Activated naive CD4-positive, alpha-beta T cell (primary cell): ENCODE measurements at regions not wholly inside any gene's neighbourhood (a gene's known extent, or its start where the extent isn't known, plus 50 kb on each side); places are given as distances from the start of the nearest gene placed in this dataset.
A peak's percentile ranks its signal among the peaks of the same experiment; 100 is the strongest.
"Not testable (repeated sequence)": the region's sequence is repeated elsewhere in the genome, so short reads cannot be mapped to it uniquely, and the experiment has no call there.

Experiments
- DNase-seq, 4 experiments: peaks; one replicate each; lab custom pipeline; 2025; lab: John Stamatoyannopoulos, UW

- no peak for DNase-seq
These were observed 51.5 kb upstream of the PHF21B start for GRCh38 chr22:45061332-45061731.

DNA sequence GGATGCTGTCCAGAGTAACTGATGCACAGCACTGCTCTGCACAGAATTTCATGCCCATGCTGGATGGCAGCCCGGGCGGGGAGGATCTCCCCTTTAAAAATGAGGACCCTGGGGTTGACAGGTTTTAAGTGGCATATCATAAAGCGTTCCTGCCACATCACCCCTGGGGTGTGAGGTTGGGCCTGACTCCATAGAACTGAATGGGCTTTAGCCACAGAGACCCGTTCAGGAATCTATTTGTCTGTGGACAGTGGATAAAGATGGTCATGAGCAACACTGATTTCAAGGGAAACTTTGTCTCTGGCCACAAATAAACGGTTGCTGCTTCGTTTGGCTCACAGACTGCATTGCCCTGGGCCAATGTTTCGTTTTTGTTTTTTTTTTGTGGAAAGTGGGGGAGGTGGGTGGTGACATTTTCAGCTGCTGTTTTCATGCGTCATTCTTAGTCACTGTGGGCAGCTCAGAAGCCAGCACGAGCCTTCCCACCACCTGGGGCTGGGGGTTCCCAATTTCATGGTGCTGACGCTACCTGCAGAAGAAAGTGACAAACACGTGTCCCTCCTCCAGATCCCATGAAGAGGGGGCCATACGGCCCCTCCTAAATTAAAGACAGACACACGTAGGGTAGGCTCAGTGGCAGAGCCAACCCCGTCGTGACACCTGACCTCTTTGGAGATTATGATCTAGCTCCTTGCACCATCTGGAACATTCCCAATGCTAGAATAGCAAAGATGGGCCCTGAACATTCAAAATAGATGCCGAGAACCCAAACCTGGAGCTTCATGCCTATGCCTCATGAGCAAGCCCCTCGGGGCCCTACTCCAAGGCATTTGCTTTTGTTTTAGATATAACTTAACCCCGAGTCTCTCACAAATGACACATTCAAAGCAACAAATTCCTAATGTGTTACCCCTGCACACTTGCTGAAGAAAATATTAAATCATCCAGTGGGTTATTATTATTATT, 54.8 kb upstream of the PHF21B start:
- peak in 1 of 4 experiments; percentile 11 for DNase-seq

GRCh38 chr22:45065726-45066125, 55.9 kb upstream of the PHF21B start:
- no peak for DNase-seq

DNA sequence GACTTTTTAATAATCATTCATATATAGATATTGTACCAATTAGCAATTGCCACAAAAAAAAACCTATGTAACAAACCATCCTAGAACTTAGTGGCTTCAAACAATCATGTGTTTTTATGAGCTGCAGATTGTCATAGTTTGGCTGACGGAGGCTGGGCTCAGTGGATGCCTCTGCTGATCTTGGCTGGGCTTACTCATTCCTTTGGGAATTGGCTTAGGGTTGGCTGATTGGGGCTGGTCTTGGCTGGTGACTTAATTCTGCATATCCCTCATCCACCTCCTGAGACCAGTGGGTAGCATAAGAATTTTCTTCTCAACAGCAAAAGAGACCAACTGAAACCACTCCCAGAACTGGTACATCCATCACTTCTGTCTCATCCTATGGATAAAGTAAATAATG, 57.9 kb upstream of the PHF21B start:
- DNase-seq = no peak

DNA sequence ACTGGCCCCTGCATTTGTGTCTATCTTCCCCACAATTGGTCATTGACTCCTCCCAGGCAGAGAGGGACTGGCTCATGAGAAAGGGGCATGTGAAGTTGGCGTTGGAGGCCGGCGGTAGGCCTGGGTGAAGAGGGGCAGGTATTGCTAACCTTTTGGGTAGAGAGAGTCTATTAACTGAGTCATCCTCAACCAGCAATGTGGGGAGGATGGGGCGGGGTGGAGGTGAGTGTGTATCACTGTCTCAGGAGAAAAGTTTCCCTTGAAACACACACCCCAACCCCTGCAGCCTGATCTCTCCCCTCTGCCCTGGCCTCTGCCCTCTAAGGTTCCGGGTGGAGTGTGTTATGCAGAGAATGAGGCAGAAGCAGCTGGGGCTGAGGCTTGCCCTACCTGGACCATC, 60.1 kb upstream of the PHF21B start:
- no peak for DNase-seq

- no peak for DNase-seq
These were observed 61.8 kb upstream of the PHF21B start for GRCh38 chr22:45071618-45072017.

GRCh38 chr22:45072322-45072903, 62.6 kb upstream of the PHF21B start:
- DNase-seq = no peak

GRCh38 chr22:45073064-45073463, 63.3 kb upstream of the PHF21B start:
- no peak for DNase-seq

GRCh38 chr22:45077286-45077685, 67.5 kb upstream of the PHF21B start:
- DNase-seq = no peak

- DNase-seq = no peak
These were observed 68.1 kb upstream of the PHF21B start for GRCh38 chr22:45077826-45078334.

GRCh38 chr22:45082795-45083194, 73.0 kb upstream of the PHF21B start:
- DNase-seq = no peak

- DNase-seq = no peak
These were observed 74.0 kb upstream of the PHF21B start for GRCh38 chr22:45083659-45084305.

DNA sequence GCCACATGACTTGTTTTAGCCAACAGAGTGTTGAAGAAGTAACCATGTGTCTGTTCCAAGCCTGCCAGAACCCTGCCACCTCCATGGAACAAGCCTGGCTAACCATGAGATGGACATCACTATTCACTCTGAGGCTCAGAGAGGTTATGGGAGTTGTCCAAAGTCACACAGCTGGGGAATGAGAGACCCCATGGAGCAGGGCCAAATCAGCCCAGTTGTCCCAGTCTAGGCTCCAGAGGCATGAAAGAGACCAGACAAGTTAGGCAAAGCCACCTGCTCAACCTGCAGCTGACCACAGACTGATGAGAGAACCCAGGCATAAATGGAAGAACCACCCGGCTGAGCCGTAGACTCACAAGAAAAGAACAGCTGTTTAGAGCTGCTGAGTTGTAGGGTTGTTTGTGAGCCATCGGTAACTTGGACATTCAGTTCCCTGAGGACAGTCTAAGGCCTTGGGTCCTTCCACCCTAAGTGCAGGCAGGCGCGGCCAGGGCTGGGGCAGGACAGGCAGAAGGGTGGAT, 74.7 kb upstream of the PHF21B start:
- DNase-seq = no peak

GRCh38 chr22:45087802-45088201, 75.9 kb upstream of the NUP50 start:
- DNase-seq = no peak

DNA sequence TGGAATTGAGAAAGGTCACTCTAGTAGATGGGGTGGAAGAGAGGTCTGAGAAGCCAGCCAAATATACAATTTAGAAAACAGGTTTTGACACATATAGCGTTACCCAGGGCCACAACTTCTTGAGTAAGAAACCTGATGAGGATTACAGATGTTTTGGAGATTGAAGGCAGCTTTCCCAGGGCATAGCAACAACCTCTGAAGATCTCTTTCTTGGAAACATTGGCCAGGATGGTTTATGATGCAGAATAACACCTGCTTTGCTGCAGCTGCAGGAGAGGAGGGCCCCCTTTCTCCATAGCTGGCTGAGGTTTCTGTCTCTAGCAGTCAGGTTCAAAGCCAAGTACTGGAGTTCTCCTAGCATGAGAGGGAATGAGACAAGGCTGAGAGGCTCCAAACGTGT, 75.1 kb upstream of the NUP50 start:
- no peak for DNase-seq

DNA sequence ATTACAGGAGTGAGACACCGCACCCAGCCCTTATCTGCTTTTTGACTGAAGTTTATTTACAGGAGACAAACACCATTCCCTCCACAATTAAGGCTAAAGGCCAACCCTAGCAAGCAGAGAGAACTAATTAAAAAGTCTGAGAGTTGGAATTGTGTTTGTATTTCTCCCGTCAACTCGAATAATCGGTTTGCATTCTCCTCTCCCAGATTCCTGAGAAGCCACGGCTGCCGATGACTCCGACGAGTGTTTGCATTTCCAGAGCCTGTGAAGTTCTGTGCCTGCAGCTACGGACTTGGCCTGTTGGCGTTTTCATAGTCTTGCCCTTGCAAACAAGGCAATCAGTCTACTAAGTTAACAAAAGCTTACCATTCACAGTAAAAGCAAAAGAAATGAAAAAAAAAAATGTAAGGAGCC, 73.2 kb upstream of the NUP50 start:
- no peak for DNase-seq

DNA sequence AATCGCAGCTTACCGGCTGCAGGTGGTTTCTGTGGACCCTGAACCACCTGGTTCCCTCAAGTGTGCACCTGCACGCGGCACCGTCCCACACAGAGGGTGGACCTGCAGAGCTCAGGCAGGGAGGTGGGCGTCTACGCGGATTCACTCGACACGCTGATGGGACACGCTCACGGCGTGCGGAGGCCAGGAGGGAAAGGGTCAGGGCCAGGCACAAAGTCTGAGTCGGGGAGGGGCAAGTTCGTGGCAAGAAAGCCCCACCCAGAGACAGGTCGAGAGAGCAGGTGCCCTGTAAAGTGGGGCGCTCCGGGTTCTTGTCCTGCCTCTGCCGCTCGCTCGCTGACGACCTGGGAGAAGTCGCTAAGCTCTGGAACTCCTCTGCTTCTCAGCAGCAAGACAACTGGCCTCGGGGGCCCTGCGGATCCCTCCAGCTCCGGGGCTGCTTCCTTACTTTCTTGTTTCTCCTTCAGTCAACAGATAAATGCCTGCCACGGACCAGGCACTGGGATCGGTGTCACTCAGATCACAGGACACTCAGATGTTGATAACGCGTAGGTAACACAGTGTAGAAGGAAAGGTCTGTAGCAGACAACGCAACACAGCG, 72.4 kb upstream of the NUP50 start:
- no peak for DNase-seq

DNA sequence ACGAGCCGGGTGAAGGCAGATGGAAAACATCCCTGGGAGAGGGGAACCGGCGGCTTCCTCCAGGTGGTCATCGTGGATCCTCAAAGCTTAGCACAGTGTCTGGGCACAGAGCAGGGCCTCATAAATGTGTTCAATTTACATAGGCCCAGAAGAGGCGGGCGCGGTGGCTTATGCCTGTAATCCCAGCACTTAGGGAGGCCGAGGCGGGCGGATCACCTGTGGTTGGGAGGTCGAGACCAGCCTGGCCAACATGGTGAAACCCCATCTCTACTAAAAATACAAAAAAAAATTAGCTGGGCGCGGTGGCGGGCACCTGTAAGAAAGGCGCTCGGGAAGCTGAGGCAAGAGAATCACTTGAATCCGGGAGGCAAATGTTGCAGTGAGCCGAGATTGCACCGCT, 71.8 kb upstream of the NUP50 start:
- not testable (repeated sequence) for DNase-seq

GRCh38 chr22:45092644-45093043, 71.1 kb upstream of the NUP50 start:
- DNase-seq = no peak

GRCh38 chr22:45093609-45094008, 70.1 kb upstream of the NUP50 start:
- no peak for DNase-seq

GRCh38 chr22:45094081-45094720, 69.5 kb upstream of the NUP50 start:
- DNase-seq = no peak

DNA sequence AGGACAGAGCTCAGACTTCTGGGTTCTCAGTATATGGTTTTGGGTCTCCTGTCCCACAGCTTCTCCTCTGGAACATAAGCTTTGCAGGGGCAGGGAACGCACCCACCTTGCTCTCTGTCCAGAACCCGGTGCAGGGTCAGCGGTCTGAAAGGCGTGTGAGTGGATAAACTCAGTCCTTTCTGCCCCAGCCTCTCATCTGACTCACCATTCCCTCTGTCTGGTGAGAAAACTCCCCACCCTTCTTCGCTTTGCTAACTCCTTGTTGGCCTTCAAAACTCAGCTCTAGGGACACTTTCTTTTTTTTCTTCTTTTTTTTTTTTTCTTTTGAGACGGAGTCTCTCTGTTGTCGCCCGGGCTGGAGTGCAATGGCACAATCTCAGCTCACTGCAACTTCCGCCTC, 68.9 kb upstream of the NUP50 start:
- no peak for DNase-seq
